ENCODE measurements at regions not wholly inside any gene's neighbourhood (a gene's known extent, or its start where the extent isn't known, plus 50 kb on each side); places are given as distances from the start of the nearest gene placed in this dataset.

DNA sequence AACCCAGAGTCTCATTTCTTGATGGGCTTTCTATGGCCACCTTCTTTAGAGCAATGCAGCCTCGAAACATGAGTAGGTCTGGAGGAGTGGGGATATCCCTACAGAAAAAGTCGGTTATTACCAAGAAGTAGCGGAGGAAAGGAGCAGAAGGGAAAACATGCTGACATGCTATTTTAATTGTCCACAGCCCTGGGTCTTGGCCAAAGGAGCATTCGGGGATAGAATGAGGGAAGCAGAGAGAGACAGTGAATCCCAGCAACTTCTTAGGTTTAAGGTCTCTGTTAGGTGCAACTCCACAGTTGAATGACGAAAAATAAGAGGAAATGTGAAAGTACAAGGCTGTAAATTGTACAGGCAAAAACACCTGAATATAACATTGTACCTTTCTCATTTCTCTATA lies 506.7 kb upstream of the CDH18 start:
- POLR2A ChIA-PET = no interaction called here
- H3K4me3 ChIP-seq (ENCODE audit: low read depth, low read length) = no peak overlapping the region
- no peak overlapping the region for H3K27ac ChIP-seq (ENCODE audit: extremely low read depth, low read depth, low read length)
- no peaks in the 10 kb centered on the region for H3K4me1 ChIP-seq (ENCODE audit: control insufficient read depth, insufficient read depth, low read length)
- TF ChIP-seq ZNF501 (tag by site-specific recombination; IDR thresholded peaks at IDR 0.05) = no peak
- CTCF ChIA-PET = no interaction called here
- H3K9me3 ChIP-seq (ENCODE audit: control insufficient read depth, insufficient read depth, low read depth, low read length) = no peaks in the 10 kb centered on the region
- H3K36me3 ChIP-seq (ENCODE audit: control insufficient read depth in 2 of 2, insufficient read depth in 1 of 2, low read length in 2 of 2) = no peaks in the 10 kb centered on the region

DNA sequence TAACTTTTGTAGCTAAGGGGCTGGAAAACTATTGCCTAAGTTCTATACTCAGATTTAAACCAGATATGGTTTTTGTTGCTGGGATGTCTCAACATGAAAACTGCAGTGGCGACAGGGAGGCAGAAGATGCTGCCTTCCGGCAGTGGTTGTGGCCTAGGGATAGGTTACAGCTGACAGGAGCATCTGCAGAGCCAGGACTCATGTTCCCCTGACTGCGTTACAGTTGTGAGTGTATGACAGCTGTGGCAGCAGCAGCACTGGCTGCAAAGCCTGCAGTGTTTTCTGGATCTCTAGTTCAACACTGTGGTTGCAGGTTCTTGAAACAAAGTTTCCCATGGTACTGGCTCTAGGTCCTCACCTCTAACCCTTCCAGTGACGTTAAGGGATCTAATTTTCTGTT lies 498.8 kb upstream of the CDH18 start:
- ChIA-PET POLR2A (no interaction called here), CTCF (no interaction called here)
- no peak overlapping the region for H3K27ac ChIP-seq (ENCODE audit: extremely low read depth, low read depth, low read length)
- H3K36me3 ChIP-seq (ENCODE audit: control insufficient read depth in 2 of 2, insufficient read depth in 1 of 2, low read length in 2 of 2) = no peaks in the 10 kb centered on the region
- H3K9me3 ChIP-seq (ENCODE audit: control insufficient read depth, insufficient read depth, low read depth, low read length) = no peaks in the 10 kb centered on the region
- H3K4me1 ChIP-seq (ENCODE audit: control insufficient read depth, insufficient read depth, low read length) = no peaks in the 10 kb centered on the region
- no peak for TF ChIP-seq ZXDB (tag by site-specific recombination; IDR thresholded peaks at IDR 0.05)
- TF ChIP-seq, protein P1, sequence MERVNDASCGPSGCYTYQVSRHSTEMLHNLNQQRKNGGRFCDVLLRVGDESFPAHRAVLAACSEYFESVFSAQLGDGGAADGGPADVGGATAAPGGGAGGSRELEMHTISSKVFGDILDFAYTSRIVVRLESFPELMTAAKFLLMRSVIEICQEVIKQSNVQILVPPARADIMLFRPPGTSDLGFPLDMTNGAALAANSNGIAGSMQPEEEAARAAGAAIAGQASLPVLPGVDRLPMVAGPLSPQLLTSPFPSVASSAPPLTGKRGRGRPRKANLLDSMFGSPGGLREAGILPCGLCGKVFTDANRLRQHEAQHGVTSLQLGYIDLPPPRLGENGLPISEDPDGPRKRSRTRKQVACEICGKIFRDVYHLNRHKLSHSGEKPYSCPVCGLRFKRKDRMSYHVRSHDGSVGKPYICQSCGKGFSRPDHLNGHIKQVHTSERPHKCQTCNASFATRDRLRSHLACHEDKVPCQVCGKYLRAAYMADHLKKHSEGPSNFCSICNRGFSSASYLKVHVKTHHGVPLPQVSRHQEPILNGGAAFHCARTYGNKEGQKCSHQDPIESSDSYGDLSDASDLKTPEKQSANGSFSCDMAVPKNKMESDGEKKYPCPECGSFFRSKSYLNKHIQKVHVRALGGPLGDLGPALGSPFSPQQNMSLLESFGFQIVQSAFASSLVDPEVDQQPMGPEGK (tag by site-specific recombination; IDR thresholded peaks at IDR 0.05) = no peak
- TF ChIP-seq KLF1 (tag by site-specific recombination; IDR thresholded peaks at IDR 0.05) = no peak
- no peak for TF ChIP-seq OVOL3 (tag by site-specific recombination; IDR thresholded peaks at IDR 0.05)
- TF ChIP-seq, protein P2, sequence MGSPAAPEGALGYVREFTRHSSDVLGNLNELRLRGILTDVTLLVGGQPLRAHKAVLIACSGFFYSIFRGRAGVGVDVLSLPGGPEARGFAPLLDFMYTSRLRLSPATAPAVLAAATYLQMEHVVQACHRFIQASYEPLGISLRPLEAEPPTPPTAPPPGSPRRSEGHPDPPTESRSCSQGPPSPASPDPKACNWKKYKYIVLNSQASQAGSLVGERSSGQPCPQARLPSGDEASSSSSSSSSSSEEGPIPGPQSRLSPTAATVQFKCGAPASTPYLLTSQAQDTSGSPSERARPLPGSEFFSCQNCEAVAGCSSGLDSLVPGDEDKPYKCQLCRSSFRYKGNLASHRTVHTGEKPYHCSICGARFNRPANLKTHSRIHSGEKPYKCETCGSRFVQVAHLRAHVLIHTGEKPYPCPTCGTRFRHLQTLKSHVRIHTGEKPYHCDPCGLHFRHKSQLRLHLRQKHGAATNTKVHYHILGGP (tag by site-specific recombination; IDR thresholded peaks at IDR 0.05) = no peak
- TF ChIP-seq, protein P3, sequence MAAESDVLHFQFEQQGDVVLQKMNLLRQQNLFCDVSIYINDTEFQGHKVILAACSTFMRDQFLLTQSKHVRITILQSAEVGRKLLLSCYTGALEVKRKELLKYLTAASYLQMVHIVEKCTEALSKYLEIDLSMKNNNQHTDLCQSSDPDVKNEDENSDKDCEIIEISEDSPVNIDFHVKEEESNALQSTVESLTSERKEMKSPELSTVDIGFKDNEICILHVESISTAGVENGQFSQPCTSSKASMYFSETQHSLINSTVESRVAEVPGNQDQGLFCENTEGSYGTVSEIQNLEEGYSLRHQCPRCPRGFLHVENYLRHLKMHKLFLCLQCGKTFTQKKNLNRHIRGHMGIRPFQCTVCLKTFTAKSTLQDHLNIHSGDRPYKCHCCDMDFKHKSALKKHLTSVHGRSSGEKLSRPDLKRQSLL (tag by site-specific recombination; IDR thresholded peaks at IDR 0.05) = no peak
- no peak for TF ChIP-seq ZNF623 (tag by site-specific recombination; IDR thresholded peaks at IDR 0.05)
- no peak for TF ChIP-seq ZNF274 (IDR thresholded peaks at IDR 0.05; ENCODE audit: low read length)
- TF ChIP-seq ZNF274 (tag by site-specific recombination; IDR thresholded peaks at IDR 0.05; ENCODE audit: borderline replicate concordance) = no peak
- TF ChIP-seq, protein P4, sequence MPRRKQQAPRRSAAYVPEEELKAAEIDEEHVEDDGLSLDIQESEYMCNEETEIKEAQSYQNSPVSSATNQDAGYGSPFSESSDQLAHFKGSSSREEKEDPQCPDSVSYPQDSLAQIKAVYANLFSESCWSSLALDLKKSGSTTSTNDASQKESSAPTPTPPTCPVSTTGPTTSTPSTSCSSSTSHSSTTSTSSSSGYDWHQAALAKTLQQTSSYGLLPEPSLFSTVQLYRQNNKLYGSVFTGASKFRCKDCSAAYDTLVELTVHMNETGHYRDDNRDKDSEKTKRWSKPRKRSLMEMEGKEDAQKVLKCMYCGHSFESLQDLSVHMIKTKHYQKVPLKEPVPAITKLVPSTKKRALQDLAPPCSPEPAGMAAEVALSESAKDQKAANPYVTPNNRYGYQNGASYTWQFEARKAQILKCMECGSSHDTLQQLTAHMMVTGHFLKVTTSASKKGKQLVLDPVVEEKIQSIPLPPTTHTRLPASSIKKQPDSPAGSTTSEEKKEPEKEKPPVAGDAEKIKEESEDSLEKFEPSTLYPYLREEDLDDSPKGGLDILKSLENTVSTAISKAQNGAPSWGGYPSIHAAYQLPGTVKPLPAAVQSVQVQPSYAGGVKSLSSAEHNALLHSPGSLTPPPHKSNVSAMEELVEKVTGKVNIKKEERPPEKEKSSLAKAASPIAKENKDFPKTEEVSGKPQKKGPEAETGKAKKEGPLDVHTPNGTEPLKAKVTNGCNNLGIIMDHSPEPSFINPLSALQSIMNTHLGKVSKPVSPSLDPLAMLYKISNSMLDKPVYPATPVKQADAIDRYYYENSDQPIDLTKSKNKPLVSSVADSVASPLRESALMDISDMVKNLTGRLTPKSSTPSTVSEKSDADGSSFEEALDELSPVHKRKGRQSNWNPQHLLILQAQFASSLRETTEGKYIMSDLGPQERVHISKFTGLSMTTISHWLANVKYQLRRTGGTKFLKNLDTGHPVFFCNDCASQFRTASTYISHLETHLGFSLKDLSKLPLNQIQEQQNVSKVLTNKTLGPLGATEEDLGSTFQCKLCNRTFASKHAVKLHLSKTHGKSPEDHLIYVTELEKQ (tag by site-specific recombination; IDR thresholded peaks at IDR 0.05; ENCODE audit: borderline replicate concordance) = no peak
- no peak for TF ChIP-seq ZNF658 (tag by site-specific recombination; IDR thresholded peaks at IDR 0.05)
- TF ChIP-seq ZNF133 (tag by site-specific recombination; IDR thresholded peaks at IDR 0.05) = no peak
- no peak for TF ChIP-seq ZNF48 (tag by site-specific recombination; IDR thresholded peaks at IDR 0.05)
- TF ChIP-seq, protein P5, sequence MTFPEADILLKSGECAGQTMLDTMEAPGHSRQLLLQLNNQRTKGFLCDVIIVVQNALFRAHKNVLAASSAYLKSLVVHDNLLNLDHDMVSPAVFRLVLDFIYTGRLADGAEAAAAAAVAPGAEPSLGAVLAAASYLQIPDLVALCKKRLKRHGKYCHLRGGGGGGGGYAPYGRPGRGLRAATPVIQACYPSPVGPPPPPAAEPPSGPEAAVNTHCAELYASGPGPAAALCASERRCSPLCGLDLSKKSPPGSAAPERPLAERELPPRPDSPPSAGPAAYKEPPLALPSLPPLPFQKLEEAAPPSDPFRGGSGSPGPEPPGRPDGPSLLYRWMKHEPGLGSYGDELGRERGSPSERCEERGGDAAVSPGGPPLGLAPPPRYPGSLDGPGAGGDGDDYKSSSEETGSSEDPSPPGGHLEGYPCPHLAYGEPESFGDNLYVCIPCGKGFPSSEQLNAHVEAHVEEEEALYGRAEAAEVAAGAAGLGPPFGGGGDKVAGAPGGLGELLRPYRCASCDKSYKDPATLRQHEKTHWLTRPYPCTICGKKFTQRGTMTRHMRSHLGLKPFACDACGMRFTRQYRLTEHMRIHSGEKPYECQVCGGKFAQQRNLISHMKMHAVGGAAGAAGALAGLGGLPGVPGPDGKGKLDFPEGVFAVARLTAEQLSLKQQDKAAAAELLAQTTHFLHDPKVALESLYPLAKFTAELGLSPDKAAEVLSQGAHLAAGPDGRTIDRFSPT (tag by site-specific recombination; IDR thresholded peaks at IDR 0.05) = no peak
- TF ChIP-seq, protein P6, sequence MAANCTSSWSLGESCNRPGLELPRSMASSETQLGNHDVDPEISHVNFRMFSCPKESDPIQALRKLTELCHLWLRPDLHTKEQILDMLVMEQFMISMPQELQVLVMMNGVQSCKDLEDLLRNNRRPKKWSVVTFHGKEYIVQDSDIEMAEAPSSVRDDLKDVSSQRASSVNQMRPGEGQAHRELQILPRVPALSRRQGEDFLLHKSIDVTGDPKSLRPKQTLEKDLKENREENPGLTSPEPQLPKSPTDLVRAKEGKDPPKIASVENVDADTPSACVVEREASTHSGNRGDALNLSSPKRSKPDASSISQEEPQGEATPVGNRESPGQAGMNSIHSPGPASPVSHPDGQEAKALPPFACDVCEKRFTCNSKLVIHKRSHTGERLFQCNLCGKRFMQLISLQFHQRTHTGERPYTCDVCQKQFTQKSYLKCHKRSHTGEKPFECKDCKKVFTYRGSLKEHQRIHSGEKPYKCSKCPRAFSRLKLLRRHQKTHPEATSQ (tag by site-specific recombination; IDR thresholded peaks at IDR 0.05) = no peak
- no peak for TF ChIP-seq ZNF121 (tag by site-specific recombination; IDR thresholded peaks at IDR 0.05)
- no peak for TF ChIP-seq HOXC10 (CRISPR knock-in tag; IDR thresholded peaks at IDR 0.05)
- no peak for TF ChIP-seq SP3 (tag by site-specific recombination; IDR thresholded peaks at IDR 0.05)
- no peak for TF ChIP-seq ZNF140 (tag by site-specific recombination; IDR thresholded peaks at IDR 0.05)
- TF ChIP-seq, protein P7, sequence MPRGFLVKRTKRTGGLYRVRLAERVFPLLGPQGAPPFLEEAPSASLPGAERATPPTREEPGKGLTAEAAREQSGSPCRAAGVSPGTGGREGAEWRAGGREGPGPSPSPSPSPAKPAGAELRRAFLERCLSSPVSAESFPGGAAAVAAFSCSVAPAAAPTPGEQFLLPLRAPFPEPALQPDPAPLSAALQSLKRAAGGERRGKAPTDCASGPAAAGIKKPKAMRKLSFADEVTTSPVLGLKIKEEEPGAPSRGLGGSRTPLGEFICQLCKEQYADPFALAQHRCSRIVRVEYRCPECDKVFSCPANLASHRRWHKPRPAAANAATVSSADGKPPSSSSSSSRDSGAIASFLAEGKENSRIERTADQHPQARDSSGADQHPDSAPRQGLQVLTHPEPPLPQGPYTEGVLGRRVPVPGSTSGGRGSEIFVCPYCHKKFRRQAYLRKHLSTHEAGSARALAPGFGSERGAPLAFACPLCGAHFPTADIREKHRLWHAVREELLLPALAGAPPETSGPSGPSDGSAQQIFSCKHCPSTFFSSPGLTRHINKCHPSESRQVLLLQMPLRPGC (tag by site-specific recombination; IDR thresholded peaks at IDR 0.05) = no peak
- no peak overlapping the region for H3K4me3 ChIP-seq (ENCODE audit: low read depth, low read length)
